ENCODE measurements at regions not wholly inside any gene's neighbourhood (a gene's known extent, or its start where the extent isn't known, plus 50 kb on each side); places are given as distances from the start of the nearest gene placed in this dataset.

DNA sequence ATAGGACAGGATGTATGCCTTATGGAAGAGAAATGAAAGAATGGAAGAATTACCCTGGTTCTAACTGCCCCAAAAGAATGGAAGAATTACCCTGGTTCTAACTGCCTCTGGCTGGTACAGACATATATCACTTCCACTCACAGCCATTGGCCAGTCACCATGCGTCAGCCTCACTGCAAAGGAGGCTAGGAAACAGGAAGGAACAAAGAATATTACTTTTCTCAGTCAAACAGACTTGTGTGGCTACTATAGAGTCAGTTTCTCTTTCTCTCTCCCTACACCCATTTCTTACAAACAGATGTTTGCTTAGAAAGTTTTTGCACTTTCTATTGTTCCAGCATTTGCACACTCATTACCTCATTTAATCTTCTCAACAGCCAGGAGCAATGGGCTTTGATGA, 1111.1 kb upstream of the KLHL29 start:
- H3K4me3 ChIP-seq (ENCODE audit: low read depth, low read length) = no peak overlapping the region
- DNase-seq (ENCODE audit: low read depth) = no peak
- no peak for TF ChIP-seq CTCF (IDR thresholded peaks at IDR 0.05; ENCODE audit: insufficient read depth, low read length)

- DNase-seq (ENCODE audit: low read depth) = no peak
- no peak for TF ChIP-seq CTCF (IDR thresholded peaks at IDR 0.05; ENCODE audit: insufficient read depth, low read length)
These were observed 1110.3 kb upstream of the KLHL29 start for GRCh38 chr2:22274661-22275060.

GRCh38 chr2:22276696-22277095, 1108.3 kb upstream of the KLHL29 start:
- DNase-seq (ENCODE audit: low read depth) = no peak
- no peak overlapping the region for H3K4me3 ChIP-seq (ENCODE audit: low read depth, low read length)
- TF ChIP-seq CTCF (IDR thresholded peaks at IDR 0.05; ENCODE audit: insufficient read depth, low read length) = no peak

More at GRCh38 chr2:22274661-22275060, 1110.3 kb upstream of the KLHL29 start:
- no peak overlapping the region for H3K4me3 ChIP-seq (ENCODE audit: low read depth, low read length)

DNA sequence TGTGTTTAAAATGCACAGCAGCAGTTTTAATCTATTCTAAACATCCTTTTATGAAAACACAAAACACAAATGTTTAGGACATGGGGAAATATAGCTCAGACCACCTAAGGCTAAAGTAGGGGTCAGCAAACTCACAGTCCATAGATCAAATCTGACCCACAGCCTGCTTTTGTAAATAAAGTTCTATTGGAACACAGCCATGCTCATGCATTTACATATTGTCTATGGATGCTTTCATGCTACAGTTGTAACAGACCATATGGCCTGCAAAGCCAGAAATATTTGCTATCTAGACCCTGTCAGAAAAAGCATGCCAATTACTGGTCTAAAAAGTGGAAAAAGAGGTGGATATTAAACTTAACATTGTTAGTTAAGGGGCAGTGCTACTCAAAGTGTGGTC, 1105.4 kb upstream of the KLHL29 start:
- TF ChIP-seq CTCF (IDR thresholded peaks at IDR 0.05; ENCODE audit: insufficient read depth, low read length) = no peak
- H3K4me3 ChIP-seq (ENCODE audit: low read depth, low read length) = no peak overlapping the region
- DNase-seq (ENCODE audit: low read depth) = no peak

DNA sequence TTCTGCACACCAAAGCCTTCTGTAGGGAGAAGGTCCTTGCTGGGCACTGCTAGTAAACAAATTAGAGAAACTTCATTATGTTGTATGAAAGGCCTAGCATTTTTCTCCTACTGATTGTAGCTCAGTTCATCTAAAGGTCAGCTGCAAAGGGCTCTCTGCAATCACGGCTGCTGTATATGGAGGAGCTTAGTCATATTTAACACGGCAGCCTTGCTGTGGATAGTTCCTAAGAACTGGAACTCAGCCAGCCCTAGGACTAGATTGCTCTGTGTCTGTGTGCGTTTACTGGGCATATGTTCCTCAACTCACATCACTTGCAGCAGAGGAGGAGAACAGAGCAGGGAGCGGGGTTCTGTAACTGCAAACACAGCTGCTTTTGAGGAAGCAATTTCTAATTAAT, 1103.9 kb upstream of the KLHL29 start:
- H3K4me3 ChIP-seq (ENCODE audit: low read depth, low read length) = no peak overlapping the region
- DNase-seq (ENCODE audit: low read depth) = no peak
- TF ChIP-seq CTCF (IDR thresholded peaks at IDR 0.05; ENCODE audit: insufficient read depth, low read length) = no peak

DNA sequence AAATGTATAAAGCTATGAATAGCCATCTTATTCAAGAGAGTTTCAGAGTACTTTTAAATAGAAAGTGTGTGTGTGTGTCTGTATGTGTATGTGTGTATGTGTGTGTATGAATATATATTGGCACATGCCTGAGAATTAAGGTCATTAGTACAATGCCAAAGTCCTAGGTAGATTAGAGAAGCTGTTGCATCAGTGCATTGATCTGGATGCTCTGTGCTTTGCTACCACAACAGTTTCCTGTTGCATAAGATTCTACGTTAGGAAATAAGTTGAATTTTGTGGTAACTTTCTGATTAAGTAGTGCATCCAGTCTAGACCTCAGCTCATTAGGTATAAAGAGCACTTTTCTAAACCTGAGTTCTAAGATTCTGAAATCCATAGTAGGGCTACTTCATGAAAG, 1102.8 kb upstream of the KLHL29 start:
- DNase-seq (ENCODE audit: low read depth) = no peak
- no peak overlapping the region for H3K4me3 ChIP-seq (ENCODE audit: low read depth, low read length)
- TF ChIP-seq CTCF (IDR thresholded peaks at IDR 0.05; ENCODE audit: insufficient read depth, low read length) = no peak

DNA sequence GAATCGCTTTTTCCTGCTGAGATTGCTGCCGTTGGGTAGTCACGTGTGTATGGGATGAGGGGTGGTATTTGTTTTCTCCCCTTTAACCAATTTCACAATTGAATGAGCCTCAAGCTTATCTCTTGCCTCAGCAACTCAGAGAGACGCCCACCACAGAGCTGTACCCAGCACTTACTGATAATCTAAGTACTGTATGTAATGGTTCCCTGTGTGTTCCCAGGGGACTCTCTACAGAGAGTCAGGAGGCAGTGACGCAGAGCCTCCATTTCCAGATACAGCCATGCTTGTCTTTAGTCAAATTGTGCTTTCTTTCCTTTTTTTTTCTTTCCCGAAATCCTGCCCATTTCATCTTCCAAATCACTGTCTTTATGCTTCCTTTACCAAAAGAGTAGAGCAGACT, 1102.1 kb upstream of the KLHL29 start:
- no peak for TF ChIP-seq CTCF (IDR thresholded peaks at IDR 0.05; ENCODE audit: insufficient read depth, low read length)
- no peak for DNase-seq (ENCODE audit: low read depth)
- no peak overlapping the region for H3K4me3 ChIP-seq (ENCODE audit: low read depth, low read length)

Measured in fibroblast of the aortic adventitia (primary cell).